ENCODE measurements at regions not wholly inside any gene's neighbourhood (a gene's known extent, or its start where the extent isn't known, plus 50 kb on each side); places are given as distances from the start of the nearest gene placed in this dataset.
A peak's percentile ranks its signal among the peaks of the same experiment; 100 is the strongest.

DNA sequence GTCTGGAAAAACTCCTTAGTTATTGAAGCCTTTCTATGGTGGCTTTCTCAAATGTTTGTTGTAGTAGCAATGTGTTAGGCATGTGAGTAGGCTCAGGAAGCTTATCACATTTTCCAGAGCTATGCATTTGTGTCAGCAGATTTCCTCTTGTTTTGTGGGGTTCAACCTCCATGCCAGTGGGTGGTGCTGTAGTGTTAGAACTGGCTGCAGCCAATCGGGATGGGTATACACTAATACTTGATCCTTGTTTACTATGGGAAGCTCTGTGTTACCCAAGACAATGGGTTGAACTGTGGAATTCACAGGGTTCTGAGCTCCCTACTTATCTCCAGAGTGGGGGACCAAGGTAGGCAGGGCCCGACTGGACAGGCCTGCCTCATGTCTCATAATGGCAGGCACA, 348.5 kb upstream of the ADAMTS5 start:
- 97% methylated on average over 2 of the region's 2 CpGs; no CpG with 5 or more reads in 1 of the 2 donors for WGBS, 2 donors
- Histone ChIP-seq H3K36me3 (no peaks in the 10 kb centered on the region), H3K4me1 (no peaks in the 10 kb centered on the region), H3K27me3 (no peaks in the 10 kb centered on the region), H3K4me3 (no peak overlapping the region), H3K27ac (no peak overlapping the region), H3K9me3 (no peaks in the 10 kb centered on the region)
- ATAC-seq (ENCODE audit: low FRiP score in 2 of 2) (no peak), DNase-seq (no peak)
- TF ChIP-seq POLR2AphosphoS5 (IDR thresholded peaks at IDR 0.05) (no peak), EP300 (IDR thresholded peaks at IDR 0.05) (no peak), POLR2A (IDR thresholded peaks at IDR 0.05) (no peak)
- TF ChIP-seq, protein P1, sequence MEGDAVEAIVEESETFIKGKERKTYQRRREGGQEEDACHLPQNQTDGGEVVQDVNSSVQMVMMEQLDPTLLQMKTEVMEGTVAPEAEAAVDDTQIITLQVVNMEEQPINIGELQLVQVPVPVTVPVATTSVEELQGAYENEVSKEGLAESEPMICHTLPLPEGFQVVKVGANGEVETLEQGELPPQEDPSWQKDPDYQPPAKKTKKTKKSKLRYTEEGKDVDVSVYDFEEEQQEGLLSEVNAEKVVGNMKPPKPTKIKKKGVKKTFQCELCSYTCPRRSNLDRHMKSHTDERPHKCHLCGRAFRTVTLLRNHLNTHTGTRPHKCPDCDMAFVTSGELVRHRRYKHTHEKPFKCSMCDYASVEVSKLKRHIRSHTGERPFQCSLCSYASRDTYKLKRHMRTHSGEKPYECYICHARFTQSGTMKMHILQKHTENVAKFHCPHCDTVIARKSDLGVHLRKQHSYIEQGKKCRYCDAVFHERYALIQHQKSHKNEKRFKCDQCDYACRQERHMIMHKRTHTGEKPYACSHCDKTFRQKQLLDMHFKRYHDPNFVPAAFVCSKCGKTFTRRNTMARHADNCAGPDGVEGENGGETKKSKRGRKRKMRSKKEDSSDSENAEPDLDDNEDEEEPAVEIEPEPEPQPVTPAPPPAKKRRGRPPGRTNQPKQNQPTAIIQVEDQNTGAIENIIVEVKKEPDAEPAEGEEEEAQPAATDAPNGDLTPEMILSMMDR (IDR thresholded peaks at IDR 0.05): no peak

DNA sequence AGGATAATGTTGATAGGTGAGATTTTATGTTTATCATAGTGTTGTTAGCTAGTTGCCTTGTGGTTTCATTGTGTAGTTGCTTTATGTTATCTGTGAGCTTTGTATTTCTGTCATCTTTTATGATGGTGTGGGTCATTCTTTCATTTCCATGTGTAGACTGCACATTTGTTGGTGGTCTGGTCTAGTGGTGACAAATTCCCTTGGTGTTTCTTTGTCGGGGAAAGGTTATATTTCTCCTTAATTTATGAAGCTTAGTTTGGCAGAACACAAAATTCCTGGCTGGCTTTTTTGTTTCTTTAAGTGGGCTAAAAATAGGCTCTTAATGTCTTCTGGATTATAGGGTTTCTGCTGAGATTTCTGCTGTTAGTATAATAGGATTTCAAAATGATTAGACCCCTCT, 347.2 kb upstream of the ADAMTS5 start:
- H3K4me1 ChIP-seq: no peaks in the 10 kb centered on the region
- TF ChIP-seq POLR2AphosphoS5 (IDR thresholded peaks at IDR 0.05) (no peak), POLR2A (IDR thresholded peaks at IDR 0.05) (no peak), EP300 (IDR thresholded peaks at IDR 0.05) (no peak)
- TF ChIP-seq, protein P1 (IDR thresholded peaks at IDR 0.05): no peak
- no peak overlapping the region for H3K4me3 ChIP-seq
- H3K36me3 ChIP-seq: no peaks in the 10 kb centered on the region
- no peak overlapping the region for H3K27ac ChIP-seq
- WGBS, 2 donors: 70 to 80% methylated on average over 1 of the region's 1 CpG
- no peaks in the 10 kb centered on the region for H3K27me3 ChIP-seq
- no peak for DNase-seq
- no peak for ATAC-seq (ENCODE audit: low FRiP score in 2 of 2)
- H3K9me3 ChIP-seq: no peaks in the 10 kb centered on the region

DNA sequence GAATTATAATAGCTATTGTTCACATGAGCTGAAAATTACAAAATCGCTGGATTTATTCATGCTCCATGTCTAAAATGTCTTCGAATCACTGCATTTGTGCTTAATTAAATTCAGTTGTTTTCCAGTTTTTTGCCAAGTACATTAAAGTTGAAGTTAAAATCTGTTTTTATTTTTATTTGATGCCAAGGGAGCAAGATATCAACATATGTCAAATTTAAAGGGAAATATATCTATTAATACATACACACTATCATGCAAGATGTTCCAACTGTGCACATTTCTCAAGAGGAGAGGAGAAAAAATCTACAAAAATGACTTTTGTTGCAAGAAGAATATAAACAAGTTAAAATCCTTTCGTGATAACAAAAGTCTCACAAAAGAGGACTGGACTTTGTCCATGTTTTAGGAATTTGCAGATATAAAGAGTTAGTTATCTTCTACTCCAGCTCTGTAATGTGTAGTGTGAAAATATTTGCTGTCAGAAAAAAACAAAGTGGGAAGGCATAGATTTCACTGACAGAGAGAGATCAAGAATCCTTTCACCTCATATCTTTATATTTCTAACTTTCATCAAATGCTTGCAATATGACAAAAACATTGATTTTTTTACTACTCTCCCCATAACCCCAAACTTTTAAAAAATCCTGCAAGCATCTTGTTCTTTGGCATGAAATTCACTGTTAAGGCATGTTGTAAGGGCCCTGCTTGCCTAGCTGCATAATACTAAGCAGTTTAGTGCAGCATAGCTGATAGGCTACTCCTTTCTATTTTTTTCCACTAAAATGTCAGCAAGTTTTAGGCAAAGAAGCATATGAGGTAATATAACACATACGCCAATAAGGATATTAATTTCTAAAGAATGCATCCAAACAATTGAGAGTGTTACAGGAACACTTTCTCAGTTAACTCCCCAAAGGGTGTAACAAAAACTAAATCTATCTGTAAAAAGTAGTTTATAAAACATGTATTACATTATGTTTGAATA, 340.2 kb upstream of the ADAMTS5 start:
- Histone ChIP-seq H3K27ac (no peak overlapping the region), H3K27me3 (no peaks in the 10 kb centered on the region), H3K4me3 (no peak overlapping the region), H3K9me3 (no peaks in the 10 kb centered on the region), H3K36me3 (no peaks in the 10 kb centered on the region), H3K4me1 (no peaks in the 10 kb centered on the region)
- WGBS, 2 donors: 70 to 78% methylated on average over 4 of the region's 4 CpGs
- TF ChIP-seq POLR2A (IDR thresholded peaks at IDR 0.05) (no peak), POLR2AphosphoS5 (IDR thresholded peaks at IDR 0.05) (no peak), EP300 (IDR thresholded peaks at IDR 0.05) (no peak)
- TF ChIP-seq, protein P1 (IDR thresholded peaks at IDR 0.05): no peak
- ATAC-seq (ENCODE audit: low FRiP score in 2 of 2) (peak in 1 of 2 donors; percentile 87), DNase-seq (no peak)

DNA sequence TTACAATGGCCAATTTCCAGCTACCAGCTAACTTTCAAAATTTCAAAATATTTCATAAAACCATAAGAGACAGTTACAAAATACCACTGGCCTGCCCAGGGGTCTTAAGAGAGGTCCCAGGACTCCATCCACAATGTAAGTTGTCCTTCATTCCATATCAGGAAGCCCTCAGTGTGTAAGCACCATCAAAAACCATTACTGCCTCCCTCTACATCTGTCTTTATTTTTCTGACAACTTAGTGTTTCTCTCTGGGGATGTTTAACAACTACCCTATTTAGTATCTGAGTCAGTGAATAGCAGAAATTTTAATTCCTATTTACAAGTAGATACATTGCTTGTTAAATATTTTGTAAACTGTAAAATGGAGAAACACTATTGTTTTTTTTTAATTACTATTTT, 339.3 kb upstream of the ADAMTS5 start:
- ATAC-seq (ENCODE audit: low FRiP score in 2 of 2): no peak
- Histone ChIP-seq H3K4me3 (no peak overlapping the region), H3K4me1 (no peaks in the 10 kb centered on the region), H3K9me3 (no peaks in the 10 kb centered on the region), H3K36me3 (no peaks in the 10 kb centered on the region), H3K27ac (no peak overlapping the region), H3K27me3 (no peaks in the 10 kb centered on the region)
- no peak for TF ChIP-seq POLR2A (IDR thresholded peaks at IDR 0.05)
- TF ChIP-seq EP300 (IDR thresholded peaks at IDR 0.05): no peak
- TF ChIP-seq POLR2AphosphoS5 (IDR thresholded peaks at IDR 0.05): no peak
- TF ChIP-seq, protein P1 (IDR thresholded peaks at IDR 0.05): no peak
- DNase-seq: no peak
